OCI-LY7 (cell line): ENCODE measurements at regions not wholly inside any gene's neighbourhood (a gene's known extent, or its start where the extent isn't known, plus 50 kb on each side); places are given as distances from the start of the nearest gene placed in this dataset.

ENCODE experiments used
- CTCF ChIP-seq: fragments of 200-600 bp; sonication (generic); conservative IDR thresholded peaks from 2 replicates; pipeline ENCODE4 v1.5.1; 2014; ENCODE audit warnings: mild to moderate bottlenecking, antibody characterized with exemption, low read length, moderate library complexity, mixed read lengths
- EZH2phosphoT487 ChIP-seq: fragments of 200-600 bp; sonication (generic); IDR thresholded peaks from 2 replicates; pipeline ENCODE4 v1.6.1; 2018; ENCODE audit warnings: low read depth, borderline replicate concordance, mild to moderate bottlenecking, mixed run types, antibody characterized with exemption, low read length, moderate library complexity, mixed read lengths

GRCh38 chr7:152520861-152521302 is 85.1 kb upstream of the KMT2C start:
- TF ChIP-seq EZH2phosphoT487: no peak
- TF ChIP-seq CTCF: no peak
